HK-2 (cell line): ENCODE measurements at regions not wholly inside any gene's neighbourhood (a gene's known extent, or its start where the extent isn't known, plus 50 kb on each side); places are given as distances from the start of the nearest gene placed in this dataset.

Experiments used
- DNase-seq: peaks from one replicate; pipeline ENCODE4 v3.0.0-alpha.2; 2018; ENCODE audit not compliant: unreplicated experiment

DNA sequence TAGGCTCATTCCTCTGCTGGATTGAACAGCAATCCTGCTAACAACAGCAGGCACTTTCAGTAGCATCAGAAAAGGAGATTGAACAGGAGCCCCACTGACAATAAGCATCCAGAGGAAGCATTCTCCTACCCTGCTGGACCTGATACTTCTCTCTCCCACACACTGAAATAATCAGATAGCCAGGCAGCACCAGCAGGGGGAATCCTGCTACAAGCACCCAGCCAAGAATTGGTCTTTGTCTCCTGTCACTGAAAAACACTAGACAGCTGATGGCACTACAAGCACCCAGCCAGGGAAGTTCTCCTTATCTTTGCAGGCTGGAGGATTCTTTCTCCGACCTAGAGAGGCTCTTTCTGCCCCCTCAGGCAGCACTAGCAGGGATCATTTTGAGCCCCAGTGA is 444.3 kb upstream of the GRIA3 start:
- no peak for DNase-seq

DNA sequence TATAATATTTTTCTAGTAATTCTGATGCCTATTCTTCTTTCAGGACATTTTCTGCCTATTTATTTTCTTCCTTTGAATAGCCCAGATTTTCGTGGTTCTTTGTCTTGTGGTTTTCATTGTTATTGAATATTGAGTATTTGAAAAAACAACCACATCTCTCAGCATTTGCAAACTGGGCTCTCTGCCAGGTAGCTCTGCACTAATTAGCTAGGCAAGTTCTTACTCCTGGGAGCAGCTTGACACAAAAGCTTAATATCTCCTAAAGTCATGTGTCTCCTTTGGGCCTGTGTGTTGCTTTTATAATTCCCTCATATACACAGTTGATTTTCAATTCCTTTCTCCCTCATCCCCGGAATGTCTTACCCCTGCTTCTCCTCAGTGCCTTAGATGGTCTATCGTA is 413.5 kb upstream of the GRIA3 start:
- DNase-seq, result no peak

DNA sequence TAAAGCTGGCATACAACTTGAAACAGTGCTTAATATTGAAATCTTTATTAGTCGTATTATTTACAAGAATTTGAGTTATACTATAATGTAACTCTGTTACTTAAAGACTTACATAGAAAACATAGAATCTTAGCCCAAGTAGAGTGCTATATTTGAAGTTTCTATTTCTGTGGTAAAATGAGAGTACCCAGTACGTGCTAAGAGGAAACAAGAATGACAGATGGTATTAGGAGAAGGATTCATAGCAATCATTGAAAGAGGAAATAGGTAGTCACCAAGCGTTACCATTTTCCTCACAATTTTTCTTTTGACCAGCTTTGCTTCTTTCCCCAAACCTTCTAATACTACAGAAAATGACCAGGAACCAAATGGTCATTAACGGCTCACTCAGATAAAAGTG is 412.1 kb upstream of the GRIA3 start:
- no peak for DNase-seq

DNA sequence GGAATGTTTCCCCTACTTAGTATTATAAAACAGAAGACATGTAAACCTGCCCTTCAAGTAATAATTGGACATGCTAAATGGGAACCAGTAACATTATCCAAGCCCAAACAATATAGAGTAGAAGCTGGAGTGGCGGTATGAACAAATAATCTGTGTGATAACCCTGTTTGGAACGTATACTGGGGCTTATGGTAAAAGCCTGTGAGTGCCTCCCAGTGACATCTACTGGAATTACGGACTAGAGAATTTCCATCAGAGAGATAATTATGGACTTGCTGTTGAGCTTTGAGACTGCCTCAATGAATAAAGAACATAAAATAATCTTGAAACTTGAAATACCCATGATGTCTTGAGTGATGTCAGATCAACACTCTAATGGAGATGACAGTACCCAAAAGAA is 406.3 kb upstream of the GRIA3 start:
- DNase-seq, result no peak

DNA sequence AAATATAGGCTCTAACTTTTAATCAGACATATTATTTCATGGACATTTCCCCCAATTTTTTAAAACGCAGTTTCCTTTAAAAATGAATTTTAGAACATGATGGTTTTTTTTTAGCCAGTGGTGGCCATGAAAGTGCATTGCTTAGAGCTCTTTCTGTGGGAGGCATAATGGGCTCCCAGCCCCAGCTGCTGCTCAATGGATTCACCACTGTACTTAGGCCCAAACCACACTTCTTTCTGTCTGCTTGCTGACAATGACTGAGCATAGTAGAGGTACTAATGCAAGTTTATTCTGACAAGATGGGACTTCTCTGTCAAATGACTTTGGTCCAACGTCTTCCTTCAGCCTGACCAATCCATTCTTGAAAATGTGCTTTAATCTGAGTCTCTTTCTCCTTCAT is 400.2 kb upstream of the GRIA3 start:
- no peak for DNase-seq

DNA sequence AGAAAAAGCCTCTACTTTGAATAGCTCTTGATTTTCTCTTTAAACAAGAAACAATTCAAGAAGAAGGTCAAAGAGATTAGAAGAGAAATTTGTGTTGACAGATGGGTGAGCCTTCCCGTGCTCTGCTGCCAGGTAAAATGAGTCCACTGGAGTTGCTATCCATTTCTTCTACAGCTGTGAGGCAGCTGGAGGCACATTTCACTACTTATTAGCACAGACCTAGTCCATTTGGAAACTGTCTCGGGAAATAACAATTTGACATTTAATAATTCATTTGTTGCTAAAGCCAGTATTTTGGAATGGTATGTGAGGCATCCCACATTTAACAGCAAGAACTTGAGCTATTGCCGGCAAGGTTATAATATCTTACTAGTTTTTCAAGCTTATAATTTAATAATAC is 396.8 kb upstream of the GRIA3 start:
- no peak for DNase-seq

DNA sequence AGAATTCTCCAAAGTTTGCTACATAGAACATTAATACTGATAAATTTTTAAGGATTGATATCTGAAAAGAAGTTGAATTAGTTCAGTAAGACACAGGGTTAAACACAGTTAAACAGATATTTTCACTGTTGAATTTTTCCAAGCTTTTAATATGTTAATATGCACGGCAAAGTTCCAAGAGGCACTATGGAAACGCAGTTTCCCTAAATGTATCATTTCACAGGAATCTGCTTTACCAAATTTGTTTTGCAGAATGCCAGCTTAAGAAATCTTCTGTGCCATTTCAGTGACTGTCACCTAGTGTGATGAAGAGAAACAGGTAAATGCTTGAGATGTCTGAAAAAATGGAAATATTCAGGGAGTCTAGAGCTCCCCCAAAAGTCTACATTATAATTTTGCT is 395.9 kb upstream of the GRIA3 start:
- no peak for DNase-seq

DNA sequence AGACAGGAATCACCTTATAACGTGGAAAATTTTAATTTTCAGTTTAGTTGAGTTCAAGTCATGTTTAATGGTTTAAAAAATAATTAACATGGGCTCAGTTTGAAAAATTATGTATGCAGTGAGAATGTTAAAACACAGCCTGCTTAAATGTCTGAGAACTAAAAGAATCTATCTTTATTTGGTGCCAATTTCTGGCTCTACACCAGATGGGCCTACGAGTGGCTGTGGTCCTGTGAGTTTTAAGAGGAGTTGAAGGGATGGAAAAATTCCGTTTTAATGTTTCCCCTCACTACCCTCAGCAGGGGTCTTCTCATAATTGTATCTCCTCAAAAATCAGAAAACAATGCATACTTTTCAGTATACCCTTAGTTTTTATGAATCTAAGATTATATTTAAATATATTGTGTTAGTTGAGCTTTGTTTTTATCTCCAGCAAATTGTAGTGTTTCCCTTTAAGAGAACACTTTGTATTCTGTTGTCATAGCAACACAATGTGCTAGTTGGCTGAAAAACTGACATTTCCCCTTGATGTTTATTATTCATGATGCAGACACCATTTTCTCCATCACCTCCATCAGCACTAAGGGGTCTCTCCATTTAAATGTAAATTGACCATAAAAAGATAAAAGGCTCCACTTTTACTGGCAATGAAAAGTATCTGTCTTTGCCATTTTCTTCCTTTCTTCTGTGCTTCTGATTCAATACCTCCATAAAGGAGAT is 393.5 kb upstream of the GRIA3 start:
- DNase-seq, result no peak

DNA sequence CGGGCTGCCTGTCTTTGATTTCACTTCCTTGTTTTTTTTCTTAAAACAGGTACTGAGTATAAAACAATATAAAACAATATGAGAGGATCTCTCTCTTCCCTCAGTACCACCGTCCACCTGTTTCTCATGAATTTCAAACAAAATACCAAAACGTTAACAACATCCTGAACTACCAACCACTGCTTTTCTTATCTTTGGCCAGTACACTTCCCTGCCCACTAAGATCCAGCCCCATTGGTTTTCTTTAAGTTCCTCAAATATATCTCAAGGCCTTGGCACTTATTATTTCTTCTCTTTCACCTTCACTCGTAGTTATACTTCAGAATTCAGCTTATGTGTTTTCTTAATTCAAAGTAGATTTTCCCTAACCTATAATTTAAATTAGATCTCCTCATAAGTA is 370.2 kb upstream of the GRIA3 start:
- no peak for DNase-seq

DNA sequence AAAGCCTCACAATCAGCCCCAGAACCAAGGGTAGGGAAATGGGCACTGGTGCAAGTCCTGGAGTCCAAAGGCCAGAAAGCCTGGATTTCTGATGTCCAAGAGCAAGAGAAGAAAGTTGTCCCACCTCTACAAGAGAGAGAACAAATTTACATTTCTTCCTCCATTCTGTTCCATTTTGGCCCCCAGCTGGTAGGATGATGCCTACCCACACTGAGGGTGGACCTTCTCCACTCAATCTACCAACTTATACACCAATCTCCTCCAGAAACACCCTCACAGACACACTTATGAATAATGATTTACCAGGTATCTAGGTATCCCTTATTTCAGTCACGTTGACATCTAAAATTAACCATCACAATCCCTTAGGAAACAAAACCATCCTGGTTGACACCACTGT is 367.8 kb upstream of the GRIA3 start:
- DNase-seq, result no peak

DNA sequence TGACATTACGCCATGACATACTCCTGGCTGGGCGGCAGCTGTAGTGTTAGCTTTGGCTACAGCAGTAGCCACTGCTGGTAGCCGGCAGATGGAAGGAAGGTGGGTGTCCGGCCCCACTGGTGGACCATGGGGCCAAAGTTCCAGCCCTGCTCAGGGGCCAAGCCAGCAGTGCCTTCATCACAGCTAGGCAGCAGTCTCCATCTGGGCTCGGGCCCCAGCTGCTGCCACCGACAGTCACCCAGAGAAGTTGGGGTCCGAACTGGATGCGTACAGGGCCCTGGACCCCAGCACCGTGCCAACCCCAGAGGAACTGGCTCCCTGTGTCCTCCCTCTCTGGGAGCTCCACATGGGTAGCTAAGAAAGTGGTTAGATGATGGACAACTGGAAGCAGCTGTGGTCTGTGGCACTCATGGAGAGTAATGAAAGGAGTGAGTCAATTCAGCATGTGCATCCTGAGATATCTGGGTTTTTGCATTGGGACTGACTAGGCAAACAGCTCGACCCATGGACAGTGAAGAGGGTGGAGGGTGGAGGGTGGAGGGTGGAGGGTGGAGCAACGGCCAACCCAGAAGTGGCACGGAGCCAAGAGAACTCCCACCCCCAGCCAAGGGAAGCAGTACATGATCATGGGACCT is 366.6 kb upstream of the GRIA3 start:
- DNase-seq, result no peak

DNA sequence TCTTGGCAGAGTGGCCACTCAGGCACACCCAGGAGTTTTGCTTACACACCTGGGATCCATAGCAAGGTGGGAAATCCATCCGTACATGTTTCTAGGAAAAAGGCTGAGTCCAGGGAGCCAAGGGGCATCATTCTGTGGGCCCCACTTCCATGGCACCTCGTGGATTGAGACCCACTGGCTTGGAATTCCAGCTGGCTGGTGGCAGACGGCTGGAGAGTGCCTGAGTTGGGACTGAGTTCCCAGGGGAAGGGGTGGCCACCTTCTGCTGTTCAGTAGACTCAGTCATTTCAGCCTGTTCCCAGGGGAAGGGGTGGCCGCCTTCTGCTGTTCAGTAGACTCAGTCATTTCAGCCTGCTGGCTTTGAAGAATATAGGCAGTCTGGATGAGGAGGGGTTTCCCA is 366.0 kb upstream of the GRIA3 start:
- no peak for DNase-seq

DNA sequence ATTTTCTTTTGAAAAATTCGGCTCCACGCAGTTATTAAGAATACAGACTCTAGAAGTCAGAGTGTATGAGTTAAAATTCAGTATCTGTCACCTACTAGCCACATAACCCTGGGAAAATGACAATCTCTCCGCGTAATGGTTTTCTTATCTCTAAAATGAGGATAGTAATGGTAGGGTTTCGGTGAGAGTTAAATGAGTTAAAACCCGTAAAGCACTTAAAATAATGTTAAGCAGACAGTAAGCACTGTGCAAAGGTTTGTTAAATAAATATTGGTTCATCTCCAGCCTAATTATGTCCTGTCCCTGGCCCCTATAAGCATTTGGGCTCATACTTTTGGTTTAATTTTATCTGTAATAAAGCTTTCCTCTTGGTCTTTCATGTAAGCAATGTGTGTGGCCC is 350.8 kb upstream of the GRIA3 start:
- no peak for DNase-seq

DNA sequence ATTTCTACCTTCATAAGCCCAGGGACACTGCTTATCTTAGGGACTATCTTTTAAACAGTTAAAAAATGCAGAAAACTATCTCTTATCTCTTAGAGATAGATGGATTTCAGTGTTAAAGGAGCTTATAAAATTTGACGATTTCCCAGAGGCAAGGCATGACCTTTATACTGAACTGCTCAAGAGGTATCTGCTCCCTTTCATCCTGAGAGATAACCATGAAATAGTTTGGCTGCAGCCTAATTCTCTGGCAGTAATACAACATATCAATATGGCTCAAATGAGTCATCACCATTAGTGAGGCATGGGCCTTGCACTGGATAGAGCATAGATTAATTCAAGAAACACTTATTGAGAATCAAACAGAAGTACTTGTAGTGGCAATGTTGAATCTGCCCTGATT is 348.2 kb upstream of the GRIA3 start:
- DNase-seq, result no peak

DNA sequence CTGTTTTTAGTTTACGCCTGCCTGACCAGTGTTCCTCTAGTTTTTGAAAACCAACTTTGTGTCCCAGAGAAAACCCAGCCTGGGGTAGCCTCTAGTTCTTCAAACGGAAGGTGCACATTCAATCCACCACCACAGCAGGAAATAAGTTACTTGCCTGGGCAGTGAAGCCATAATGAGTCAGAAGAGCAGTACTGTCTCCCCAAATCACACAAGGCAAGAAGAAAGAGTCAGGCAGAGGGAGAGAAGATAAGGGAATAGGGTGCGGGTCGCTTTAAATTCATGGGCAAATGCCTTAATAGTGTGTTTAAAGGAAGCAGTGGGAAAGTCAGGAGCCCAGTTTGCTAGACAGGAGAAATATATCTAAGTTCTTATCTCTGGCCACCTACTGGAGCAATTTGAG is 333.8 kb upstream of the GRIA3 start:
- DNase-seq, result no peak

DNA sequence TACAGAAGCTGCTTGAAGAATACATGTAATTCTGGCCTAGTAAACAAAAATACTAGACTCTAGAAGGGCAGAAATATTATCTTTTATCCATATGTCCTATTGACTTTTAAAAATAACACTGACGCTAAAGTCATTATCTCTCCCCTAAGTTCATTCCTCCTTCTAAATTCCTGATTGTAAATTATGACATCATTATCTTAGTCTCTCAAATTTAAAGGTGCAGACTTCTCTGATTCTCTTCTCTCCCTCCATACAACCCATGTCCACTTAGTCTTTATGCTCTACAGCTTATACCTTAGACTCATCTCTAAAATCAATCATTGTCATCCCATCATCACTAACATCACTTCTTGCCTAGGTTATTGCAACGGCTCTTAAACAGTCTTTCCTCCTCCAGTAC is 327.9 kb upstream of the GRIA3 start:
- DNase-seq, result no peak

DNA sequence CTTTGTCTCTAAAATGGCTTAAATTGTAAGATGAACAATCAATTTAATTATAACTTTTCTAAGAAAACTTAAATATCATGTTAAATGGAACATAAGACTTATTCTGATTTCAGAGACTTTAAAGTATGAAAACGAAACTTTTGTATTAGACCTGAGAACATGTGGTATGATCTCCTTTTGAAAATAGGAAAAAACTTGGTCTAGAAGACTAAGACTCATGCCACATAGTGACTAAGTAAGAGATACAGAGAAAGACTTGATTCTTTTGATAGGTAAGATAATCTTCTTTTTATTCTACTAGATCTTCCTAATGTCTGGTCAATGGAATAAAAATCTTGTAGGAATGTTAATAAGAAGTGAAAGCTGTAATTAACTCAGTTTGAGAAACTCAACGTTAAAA is 326.3 kb upstream of the GRIA3 start:
- DNase-seq, result no peak

DNA sequence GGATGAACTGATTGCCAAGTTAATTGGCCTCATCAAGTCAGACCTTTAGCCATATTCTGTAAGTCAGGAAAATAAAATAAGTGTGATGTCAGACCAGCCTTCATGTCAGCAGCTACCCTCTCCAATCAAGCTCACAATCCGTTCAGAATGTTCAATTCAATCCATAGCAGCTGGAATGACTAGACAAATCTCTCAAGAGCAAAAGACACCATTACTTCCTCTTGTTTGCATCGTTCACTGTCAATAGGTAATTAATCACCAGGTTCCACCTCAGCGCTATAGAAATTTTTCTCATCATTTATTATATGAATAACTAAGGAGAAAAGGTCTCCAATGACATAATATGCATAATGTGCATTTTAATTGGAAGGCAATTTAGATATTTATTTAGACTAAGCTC is 321.0 kb upstream of the GRIA3 start:
- DNase-seq, result no peak

DNA sequence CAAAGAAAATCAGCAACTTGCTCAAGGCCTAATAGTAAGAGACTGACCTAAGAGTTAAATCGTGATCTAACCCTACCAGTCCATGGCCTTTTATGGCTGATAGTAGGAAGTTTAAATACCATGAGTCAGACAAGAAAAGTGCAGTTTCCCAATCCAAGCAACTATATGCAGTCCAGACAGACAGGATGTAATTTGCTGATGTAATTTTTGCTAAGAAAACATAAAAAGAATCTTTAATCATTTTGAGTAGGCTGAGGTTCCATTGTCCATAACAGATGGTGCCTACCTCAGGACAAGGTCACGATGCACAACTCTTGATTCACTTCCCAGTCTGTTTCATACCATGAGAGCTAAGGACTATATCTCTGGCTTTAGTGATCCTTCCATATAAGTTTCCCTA is 317.5 kb upstream of the GRIA3 start:
- no peak for DNase-seq

DNA sequence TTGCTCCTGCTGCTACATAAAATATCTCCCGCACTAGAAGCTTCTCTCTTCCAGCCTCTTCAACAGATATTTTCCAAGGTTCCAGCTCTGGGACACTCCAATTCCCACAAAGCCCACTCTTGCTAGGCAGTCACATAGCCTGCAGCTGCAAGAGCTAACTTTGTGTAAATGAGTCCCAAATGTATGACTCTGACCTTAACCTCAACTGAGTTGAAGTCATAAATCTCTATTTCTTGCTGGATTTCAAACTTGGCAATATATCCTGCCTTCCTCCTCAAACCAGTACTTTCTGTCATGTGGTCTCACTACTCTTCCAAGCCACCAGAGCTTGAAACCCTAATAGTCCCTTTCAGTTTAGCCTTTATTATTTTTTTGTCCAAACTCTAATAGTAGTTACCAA is 315.4 kb upstream of the GRIA3 start:
- no peak for DNase-seq

DNA sequence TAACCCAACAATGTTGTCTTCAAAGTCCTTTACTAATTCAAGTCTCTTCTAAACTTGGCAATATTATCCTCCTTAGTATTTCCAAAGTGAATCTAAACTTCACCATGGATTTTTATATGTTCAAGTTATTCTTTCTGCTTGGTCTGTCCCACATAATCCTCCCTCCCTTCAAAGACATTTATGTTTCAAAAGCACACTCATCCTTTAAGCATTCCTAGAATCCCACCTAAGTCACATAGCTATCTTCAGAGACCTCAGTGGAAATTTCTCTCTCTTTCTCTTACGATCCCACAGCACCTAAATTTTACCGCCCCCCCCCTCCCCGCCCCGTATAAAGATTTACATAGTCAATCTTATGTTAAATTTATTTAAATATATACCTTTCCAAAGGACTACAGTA is 314.9 kb upstream of the GRIA3 start:
- no peak for DNase-seq

DNA sequence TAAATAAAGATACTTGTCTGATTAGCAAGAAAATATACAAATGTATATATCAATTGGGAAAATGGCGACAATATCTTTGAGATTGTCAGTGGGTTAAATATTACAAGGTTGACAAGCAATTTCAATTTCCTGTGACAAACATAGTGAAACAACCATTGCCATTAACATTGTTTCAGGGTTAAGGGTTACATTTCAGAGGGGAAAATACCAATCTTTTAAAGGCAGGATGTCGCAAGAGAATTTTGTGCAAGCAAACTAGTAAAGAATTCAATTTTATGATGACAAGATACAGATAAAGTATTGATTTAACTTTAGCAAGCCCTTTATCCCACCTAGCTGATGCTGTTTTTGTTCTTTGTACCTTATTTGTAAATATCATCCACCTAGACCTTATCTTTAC is 305.8 kb upstream of the GRIA3 start:
- no peak for DNase-seq

DNA sequence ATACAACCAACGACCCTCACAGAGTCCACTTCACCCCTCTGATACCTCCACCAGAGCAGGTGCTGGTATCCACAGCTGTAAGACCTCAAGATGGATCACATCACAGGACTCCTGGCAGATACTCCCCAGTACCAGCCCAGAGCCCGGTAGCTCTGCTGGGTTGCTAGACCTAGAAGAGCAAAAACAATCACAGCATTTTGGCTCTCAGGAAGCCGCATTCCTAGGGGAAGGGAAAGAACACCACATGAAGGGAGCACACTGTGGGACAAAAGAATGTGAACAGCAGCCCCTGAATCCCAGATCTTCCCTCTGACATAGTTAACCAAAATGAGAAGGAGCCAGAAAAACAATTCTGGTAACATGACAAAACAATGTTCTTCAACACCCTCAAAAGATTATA is 303.1 kb upstream of the GRIA3 start:
- no peak for DNase-seq

DNA sequence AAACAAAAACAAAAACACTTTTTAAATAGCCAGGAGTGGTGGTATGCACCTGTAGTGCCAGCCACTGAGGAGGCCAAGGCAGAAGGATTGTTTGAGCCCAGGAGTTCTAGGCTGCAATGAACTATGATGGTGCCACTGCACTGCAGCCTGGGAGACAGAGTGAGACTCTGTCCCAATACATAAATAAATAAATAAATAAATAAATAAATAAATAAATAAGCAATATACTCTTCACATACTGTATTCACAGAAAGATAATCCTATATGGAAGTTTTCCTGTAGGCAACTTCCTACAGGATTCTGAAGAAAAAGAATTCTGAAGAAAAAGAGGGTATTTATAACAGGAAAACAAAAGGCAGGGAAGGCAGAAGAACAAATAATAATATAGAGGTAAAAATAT is 293.3 kb upstream of the GRIA3 start:
- DNase-seq, result no peak
